HFF-Myc (cell line): ENCODE measurements at regions not wholly inside any gene's neighbourhood (a gene's known extent, or its start where the extent isn't known, plus 50 kb on each side); places are given as distances from the start of the nearest gene placed in this dataset.

Experiments used
- DNase-seq: peaks from one replicate; pipeline ENCODE4 v3.0.0-alpha.2; 2011; ENCODE audit warnings: low read depth; ENCODE audit errors: extremely low read depth
- H3K4me3 ChIP-seq: replicated peaks from 2 replicates; pipeline ENCODE4 v1.5.1; 2011; ENCODE audit warnings: low read depth, mild to moderate bottlenecking, control low read depth, low read length
- TF ChIP-seq, protein P1 (sequence below): IDR thresholded peaks from 2 replicates; pipeline ENCODE4 v1.5.1; 2012; ENCODE audit warnings: mild to moderate bottlenecking, low read depth, low read length, control low read depth; ENCODE audit errors: missing control alignments

DNA sequence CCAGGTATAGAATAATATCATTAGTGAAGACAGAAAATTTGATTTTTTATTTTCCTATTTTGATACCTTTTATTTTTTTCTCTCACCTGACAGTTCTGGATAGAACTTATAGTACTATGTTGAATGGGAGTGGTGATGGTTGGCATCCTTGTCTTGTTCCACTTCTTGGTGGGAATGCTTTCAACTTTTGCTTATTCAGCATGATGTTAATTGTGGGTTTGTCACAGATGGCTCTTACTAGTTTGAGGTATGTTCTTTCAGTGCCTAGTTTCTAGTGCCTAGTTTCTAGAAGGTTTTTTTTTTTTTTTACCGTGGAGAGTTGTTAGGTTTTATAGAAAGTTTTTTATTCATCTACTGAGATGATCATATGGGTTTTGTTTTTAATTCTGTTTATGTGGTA, 516.3 kb upstream of the NOVA1 start:
- TF ChIP-seq, protein P1, sequence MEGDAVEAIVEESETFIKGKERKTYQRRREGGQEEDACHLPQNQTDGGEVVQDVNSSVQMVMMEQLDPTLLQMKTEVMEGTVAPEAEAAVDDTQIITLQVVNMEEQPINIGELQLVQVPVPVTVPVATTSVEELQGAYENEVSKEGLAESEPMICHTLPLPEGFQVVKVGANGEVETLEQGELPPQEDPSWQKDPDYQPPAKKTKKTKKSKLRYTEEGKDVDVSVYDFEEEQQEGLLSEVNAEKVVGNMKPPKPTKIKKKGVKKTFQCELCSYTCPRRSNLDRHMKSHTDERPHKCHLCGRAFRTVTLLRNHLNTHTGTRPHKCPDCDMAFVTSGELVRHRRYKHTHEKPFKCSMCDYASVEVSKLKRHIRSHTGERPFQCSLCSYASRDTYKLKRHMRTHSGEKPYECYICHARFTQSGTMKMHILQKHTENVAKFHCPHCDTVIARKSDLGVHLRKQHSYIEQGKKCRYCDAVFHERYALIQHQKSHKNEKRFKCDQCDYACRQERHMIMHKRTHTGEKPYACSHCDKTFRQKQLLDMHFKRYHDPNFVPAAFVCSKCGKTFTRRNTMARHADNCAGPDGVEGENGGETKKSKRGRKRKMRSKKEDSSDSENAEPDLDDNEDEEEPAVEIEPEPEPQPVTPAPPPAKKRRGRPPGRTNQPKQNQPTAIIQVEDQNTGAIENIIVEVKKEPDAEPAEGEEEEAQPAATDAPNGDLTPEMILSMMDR: no peak
- no peak for DNase-seq
- H3K4me3 ChIP-seq: no peak overlapping the region

DNA sequence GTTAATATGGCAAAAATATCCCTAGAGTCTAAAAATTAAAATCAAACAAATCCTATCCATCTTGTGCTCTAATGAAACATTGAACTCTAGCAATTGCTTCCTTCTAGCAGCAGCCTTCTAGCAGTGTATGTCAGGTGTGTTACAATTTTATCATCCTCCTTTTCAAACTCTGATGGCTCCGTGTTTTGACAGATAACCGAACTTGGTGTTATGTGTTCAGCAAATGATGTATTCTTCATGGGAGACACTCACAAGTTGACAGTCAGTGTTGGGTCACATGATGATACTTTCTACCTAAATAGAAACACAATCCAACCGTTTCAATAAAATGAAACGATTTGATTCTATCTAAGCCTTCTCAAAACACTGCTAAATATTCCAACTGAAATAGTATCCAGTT, 525.3 kb upstream of the NOVA1 start:
- no peak overlapping the region for H3K4me3 ChIP-seq
- no peak for DNase-seq
- TF ChIP-seq, protein P1: no peak

DNA sequence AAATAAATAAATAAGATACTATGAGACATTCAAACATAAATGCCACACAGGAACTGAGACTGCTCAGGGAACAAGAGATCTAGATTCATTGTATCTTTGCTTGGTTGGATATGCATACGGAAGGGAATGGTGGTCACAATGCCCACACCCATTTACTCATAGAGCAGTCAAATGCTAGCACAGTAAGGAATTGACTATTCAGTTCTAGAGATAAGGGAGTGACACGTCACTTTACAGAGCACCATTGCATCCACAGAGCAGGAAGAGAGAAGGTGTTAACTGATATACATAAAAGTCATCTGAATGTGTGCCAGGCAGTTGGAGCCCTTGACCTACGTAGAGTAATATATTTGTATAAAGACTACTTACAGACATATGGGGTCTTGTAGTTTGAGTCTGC, 530.0 kb upstream of the NOVA1 start:
- DNase-seq: no peak
- H3K4me3 ChIP-seq: no peak overlapping the region
- TF ChIP-seq, protein P1: no peak

DNA sequence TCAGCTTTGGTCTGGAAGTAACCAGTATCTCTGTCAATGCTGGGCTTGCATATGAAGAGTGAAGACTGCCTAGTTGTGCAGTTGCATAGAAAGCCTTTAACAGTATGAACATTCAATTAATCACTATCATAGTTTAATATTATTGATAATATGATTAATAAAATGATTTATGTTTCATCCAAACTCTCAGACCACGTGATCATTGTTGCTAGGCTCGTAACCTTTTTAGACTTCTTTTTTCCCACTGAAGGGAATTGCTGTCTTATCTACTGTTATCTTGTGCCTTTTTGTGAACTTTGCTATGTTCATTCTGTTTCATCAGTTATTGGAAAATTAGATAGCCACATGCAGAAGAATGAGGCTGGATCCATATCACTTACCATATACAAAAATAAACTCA, 536.4 kb upstream of the NOVA1 start:
- H3K4me3 ChIP-seq: no peak overlapping the region
- TF ChIP-seq, protein P1: no peak

DNA sequence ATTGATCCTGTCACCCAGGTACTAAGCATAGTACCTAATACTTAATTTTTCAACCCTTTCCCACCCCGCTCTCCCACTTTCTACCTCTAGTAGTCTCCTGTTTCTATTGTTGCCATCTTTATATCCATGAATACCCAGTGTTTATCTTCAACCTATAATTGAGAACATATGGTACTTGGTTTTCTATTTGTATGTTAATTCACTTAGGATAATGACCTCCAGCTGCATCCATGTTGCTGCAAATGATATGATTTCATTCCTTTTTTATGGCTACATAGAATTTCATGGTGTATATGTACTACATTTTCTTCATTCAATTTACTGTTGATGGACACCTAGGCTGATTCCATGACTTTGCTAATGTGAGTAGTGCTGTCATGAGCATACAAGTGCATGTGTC, 547.3 kb upstream of the NOVA1 start:
- DNase-seq: no peak
- no peak overlapping the region for H3K4me3 ChIP-seq
- TF ChIP-seq, protein P1: no peak

More for the DNA sequence above, 536.4 kb upstream of the NOVA1 start:
- no peak for DNase-seq

DNA sequence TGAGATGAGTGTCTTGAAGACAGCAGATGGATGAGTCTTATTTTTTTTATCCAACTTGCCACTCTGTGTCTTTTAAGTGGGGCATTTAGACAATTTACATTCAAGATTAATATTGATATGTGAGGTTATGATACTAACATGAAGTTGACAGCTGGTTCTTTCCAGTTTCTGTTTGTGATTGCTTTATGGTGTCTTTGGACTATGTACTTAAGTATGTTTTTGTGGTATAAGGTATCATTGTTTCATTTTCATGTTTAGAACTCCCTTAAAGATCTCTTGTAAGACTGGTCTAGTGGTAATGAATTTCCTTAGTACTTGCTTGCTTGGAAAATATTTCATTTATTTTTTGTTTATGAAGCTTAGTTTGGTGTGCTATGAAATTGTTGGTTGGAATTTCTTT, 550.3 kb upstream of the NOVA1 start:
- TF ChIP-seq, protein P1: no peak
- no peak for DNase-seq
- no peak overlapping the region for H3K4me3 ChIP-seq

DNA sequence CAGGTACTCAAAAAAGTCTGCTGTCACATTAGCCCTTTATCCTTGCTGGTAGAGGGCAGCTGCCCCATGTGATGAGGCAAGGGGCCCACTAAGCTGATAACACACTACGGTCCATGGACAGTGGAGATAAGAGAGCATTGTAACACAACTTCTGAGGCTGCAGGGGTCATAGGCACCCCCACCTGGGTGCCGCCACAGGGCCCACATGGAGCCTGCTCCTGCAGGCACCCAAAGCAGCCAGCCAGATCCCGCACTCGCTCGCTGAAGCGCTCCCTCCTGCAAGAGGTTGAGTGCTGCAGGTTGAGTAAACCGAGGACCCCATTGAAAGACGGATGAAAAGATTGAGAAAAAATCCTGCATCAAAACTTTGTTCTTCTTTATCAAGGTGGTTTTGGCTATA, 566.3 kb upstream of the NOVA1 start:
- H3K4me3 ChIP-seq: no peak overlapping the region
- no peak for DNase-seq
- TF ChIP-seq, protein P1: no peak
